ENCODE measurements at regions not wholly inside any gene's neighbourhood (a gene's known extent, or its start where the extent isn't known, plus 50 kb on each side); places are given as distances from the start of the nearest gene placed in this dataset.

DNA sequence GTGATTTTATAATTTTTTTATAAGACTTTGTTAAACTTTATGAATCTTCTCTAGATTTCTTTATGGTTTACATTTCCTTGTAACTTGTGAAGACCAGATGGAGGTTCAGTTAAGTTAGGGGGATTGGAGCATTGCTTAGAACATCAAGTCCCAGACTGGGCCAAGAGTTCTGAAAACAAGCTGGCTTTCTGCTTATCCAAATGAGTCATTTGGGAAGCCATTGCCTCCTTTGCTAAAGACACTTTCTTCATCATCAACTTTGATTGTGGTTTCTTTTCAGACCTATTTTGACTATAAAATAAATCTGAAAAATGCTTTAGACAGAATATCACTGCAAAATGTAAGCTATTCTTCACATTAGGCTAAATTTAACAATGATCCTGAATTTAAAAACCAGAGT, 446.8 kb downstream of the USP25 start:
- DNase-seq (ENCODE audit: low spot score in 2 of 2): no peak
- intact Hi-C loops (cut with DNase I; ENCODE audit: low total_unique reads): no loop called here
- TF ChIP-seq CTCF (IDR thresholded peaks at IDR 0.05) (no peak), POLR2A (IDR thresholded peaks at IDR 0.05) (no peak)
- no peak overlapping the region for H3K4me3 ChIP-seq (ENCODE audit: low read depth, poor library complexity, severe bottlenecking)

DNA sequence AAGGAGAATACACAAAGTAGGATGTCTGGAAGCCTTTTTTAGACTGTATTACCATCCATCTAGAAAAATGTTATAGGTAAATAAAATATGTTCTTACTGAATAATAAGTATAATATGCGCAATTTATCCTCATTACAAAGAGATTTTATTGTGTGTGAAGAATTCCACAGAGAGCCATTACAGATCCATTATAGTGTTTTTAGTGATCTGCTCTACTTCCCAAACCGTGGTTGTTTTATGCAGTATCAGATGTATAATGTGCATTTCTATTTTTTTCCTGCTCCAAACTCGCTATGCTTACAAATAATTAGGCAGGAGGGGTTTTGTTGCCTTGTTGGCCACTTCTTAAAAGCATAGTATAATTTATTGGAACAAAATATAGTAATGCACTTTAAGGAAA, 447.8 kb downstream of the USP25 start:
- 57 to 80% methylated on average over 3 of the region's 3 CpGs for WGBS, 2 donors
- DNase-seq (ENCODE audit: low spot score in 2 of 2): no peak
- no peak overlapping the region for H3K4me3 ChIP-seq (ENCODE audit: low read depth, poor library complexity, severe bottlenecking)
- intact Hi-C loops (cut with DNase I; ENCODE audit: low total_unique reads): no loop called here
- no peak for TF ChIP-seq CTCF (IDR thresholded peaks at IDR 0.05)
- TF ChIP-seq POLR2A (IDR thresholded peaks at IDR 0.05): no peak

GRCh38 chr21:16179773-16180172, 450.0 kb downstream of the USP25 start:
- H3K4me3 ChIP-seq (ENCODE audit: low read depth, poor library complexity, severe bottlenecking): no peak overlapping the region
- TF ChIP-seq POLR2A (IDR thresholded peaks at IDR 0.05): no peak
- TF ChIP-seq CTCF (IDR thresholded peaks at IDR 0.05): no peak
- DNase-seq (ENCODE audit: low spot score in 2 of 2): no peak
- intact Hi-C loops (cut with DNase I; ENCODE audit: low total_unique reads): no loop called here
- WGBS, 2 donors: 76 to 79% methylated on average over 3 of the region's 3 CpGs

- DNase-seq (ENCODE audit: low spot score in 2 of 2): no peak
- H3K4me3 ChIP-seq (ENCODE audit: low read depth, poor library complexity, severe bottlenecking): no peak overlapping the region
- TF ChIP-seq CTCF (IDR thresholded peaks at IDR 0.05): no peak
- intact Hi-C loops (cut with DNase I; ENCODE audit: low total_unique reads): no loop called here
- WGBS, 2 donors: 74 to 75% methylated on average over 3 of the region's 3 CpGs
Measured at GRCh38 chr21:16180614-16181013, 450.8 kb downstream of the USP25 start.

GRCh38 chr21:16181018-16181417, 451.2 kb downstream of the USP25 start:
- intact Hi-C loops (cut with DNase I; ENCODE audit: low total_unique reads): no loop called here
- 64 to 66% methylated on average over 3 of the region's 3 CpGs for WGBS, 2 donors
- TF ChIP-seq CTCF (IDR thresholded peaks at IDR 0.05) (no peak), POLR2A (IDR thresholded peaks at IDR 0.05) (no peak)
- H3K4me3 ChIP-seq (ENCODE audit: low read depth, poor library complexity, severe bottlenecking): no peak overlapping the region
- no peak for DNase-seq (ENCODE audit: low spot score in 2 of 2)

- H3K4me3 ChIP-seq (ENCODE audit: low read depth, poor library complexity, severe bottlenecking): no peak overlapping the region
- intact Hi-C loops (cut with DNase I; ENCODE audit: low total_unique reads): no loop called here
- DNase-seq (ENCODE audit: low spot score in 2 of 2): no peak
- TF ChIP-seq CTCF (IDR thresholded peaks at IDR 0.05): no peak
- TF ChIP-seq POLR2A (IDR thresholded peaks at IDR 0.05): no peak
- WGBS, 2 donors: 43 to 63% methylated on average over 1 of the region's 1 CpG
Measured at GRCh38 chr21:16185766-16186165, 456.0 kb downstream of the USP25 start.
